Mucosa of stomach (tissue), 1 donor: ENCODE measurements at regions not wholly inside any gene's neighbourhood (a gene's known extent, or its start where the extent isn't known, plus 50 kb on each side); places are given as distances from the start of the nearest gene placed in this dataset.

Source experiments
- H3K27me3 ChIP-seq: one replicate; pipeline ENCODE4 v1.7.0; 2013; ENCODE audit warnings: mild to moderate bottlenecking, low read length; ENCODE audit not compliant: control insufficient read depth, insufficient read depth
- H3K36me3 ChIP-seq: one replicate; pipeline ENCODE4 v1.7.0; 2013; ENCODE audit warnings: low read length; ENCODE audit not compliant: control insufficient read depth, insufficient read depth
- H3K4me1 ChIP-seq: one replicate; pipeline ENCODE4 v1.7.0; 2013; ENCODE audit warnings: mild to moderate bottlenecking, low read length; ENCODE audit not compliant: control insufficient read depth, insufficient read depth
- H3K4me3 ChIP-seq: one replicate; pipeline ENCODE4 v1.7.0; 2013; ENCODE audit warnings: low read length
- H3K9ac ChIP-seq: one replicate; pipeline ENCODE4 v1.7.0; 2013; ENCODE audit warnings: mild to moderate bottlenecking, low read length, moderate library complexity
- H3K9me3 ChIP-seq: one replicate; pipeline ENCODE4 v1.7.0; 2013; ENCODE audit warnings: mild to moderate bottlenecking, low read length, moderate library complexity; ENCODE audit not compliant: control insufficient read depth
- donor health status: Pancreatic carcinoma.

GRCh38 chr13:48159401-48159800 is 64.5 kb upstream of the MED4 start:
- Histone ChIP-seq H3K36me3 (no peaks in the 10 kb centered on the region), H3K9ac (no peak overlapping the region), H3K4me3 (no peak overlapping the region), H3K4me1 (peaks cover 33% of the 10 kb centered on the region), H3K27me3 (no peaks in the 10 kb centered on the region), H3K9me3 (no peaks in the 10 kb centered on the region)

- Histone ChIP-seq H3K4me1 (peaks cover 33% of the 10 kb centered on the region), H3K9me3 (no peaks in the 10 kb centered on the region), H3K36me3 (no peaks in the 10 kb centered on the region), H3K9ac (no peak overlapping the region), H3K27me3 (no peaks in the 10 kb centered on the region), H3K4me3 (no peak overlapping the region)
Measured at GRCh38 chr13:48158915-48159314, 64.0 kb upstream of the MED4 start.

DNA sequence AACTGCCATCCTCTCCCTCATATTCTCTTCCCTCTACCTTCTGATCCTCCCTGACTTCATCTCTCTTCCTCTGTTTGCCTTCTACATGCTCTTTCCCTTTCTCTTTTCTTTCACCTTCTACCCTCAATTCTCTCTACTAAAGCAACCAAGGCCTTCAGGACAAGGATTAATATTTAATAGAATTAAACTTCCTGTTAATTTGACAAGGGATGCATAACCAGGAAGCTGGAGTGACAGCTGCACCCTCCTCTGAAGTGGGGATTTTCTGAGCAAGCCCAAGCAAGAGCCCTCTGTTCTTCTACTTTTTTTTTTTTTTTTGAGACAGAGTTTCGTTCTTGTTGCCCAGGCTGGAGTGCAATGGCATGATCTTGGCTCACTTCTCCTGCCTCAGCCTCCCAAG is 63.4 kb upstream of the MED4 start:
- Histone ChIP-seq H3K9me3 (no peaks in the 10 kb centered on the region), H3K36me3 (no peaks in the 10 kb centered on the region), H3K27me3 (no peaks in the 10 kb centered on the region), H3K4me1 (peaks cover 38% of the 10 kb centered on the region), H3K9ac (peak overlapping the region; percentile 48), H3K4me3 (no peak overlapping the region)

DNA sequence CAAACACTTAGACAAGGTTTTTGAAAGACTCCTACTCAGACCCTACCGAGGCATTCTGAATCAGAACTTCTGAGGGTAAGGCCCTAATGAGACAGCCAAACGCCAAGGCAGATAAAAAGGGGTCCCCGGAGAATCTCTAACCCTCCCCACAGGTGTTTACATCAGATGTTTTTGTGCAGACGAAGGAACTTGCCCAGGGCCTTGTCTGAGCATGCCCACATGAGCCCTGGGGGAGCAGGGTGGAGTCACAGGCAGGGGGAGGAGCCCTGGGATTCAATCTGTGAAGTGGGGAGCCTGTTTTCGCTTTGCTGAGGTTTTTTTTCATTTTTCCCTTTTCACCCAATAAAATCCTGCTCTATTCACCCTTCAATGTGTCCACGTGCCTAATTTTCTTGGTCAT is 61.6 kb upstream of the MED4 start:
- H3K27me3 ChIP-seq: no peaks in the 10 kb centered on the region
- no peak overlapping the region for H3K9ac ChIP-seq
- H3K36me3 ChIP-seq: no peaks in the 10 kb centered on the region
- H3K4me3 ChIP-seq: no peak overlapping the region
- no peaks in the 10 kb centered on the region for H3K9me3 ChIP-seq
- H3K4me1 ChIP-seq: peaks cover 33% of the 10 kb centered on the region

DNA sequence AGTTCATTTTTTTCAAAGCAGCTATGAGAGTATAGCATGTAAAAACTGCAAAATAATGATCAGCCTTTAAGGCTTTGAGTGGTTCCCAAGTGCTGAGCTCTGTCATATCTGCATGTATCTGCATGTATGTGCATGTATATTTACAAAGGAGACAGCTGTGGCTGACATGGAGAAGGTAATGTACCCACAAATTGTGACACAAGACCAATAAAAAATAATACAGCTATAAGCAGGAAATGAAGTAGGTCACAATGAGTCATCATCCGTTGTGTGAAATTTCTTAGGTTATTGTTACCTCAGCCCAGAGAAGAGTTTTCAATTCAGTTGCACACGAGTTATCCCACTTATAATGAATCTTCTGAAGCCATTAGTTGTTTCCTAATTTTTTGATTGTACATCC is 60.9 kb upstream of the MED4 start:
- no peaks in the 10 kb centered on the region for H3K27me3 ChIP-seq
- no peak overlapping the region for H3K4me3 ChIP-seq
- H3K9ac ChIP-seq: no peak overlapping the region
- H3K9me3 ChIP-seq: no peaks in the 10 kb centered on the region
- peaks cover 27% of the 10 kb centered on the region for H3K4me1 ChIP-seq
- no peaks in the 10 kb centered on the region for H3K36me3 ChIP-seq

DNA sequence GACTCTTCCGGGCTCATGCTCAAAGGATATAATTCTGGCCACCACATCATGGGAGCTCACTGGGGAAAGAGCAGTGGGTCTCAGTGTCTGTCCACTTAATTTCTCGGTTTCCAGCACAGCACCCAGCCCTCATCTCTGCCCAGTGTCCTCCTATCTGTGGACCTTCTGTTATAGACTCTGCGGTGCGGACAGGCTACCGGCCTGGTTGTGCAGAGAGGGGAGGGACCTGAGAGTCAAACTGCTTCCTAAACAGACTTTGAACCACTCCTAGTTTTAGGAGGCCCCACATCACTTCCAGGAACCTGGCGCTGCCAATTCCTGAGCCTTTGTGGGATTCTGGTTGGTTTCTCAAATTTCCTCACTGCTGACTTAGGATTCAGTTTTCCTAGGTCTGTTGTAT is 59.8 kb upstream of the MED4 start:
- peaks cover 21% of the 10 kb centered on the region for H3K4me1 ChIP-seq
- no peaks in the 10 kb centered on the region for H3K9me3 ChIP-seq
- no peaks in the 10 kb centered on the region for H3K27me3 ChIP-seq
- no peak overlapping the region for H3K9ac ChIP-seq
- H3K4me3 ChIP-seq: no peak overlapping the region
- no peaks in the 10 kb centered on the region for H3K36me3 ChIP-seq

GRCh38 chr13:48153186-48153585 is 58.3 kb upstream of the MED4 start:
- Histone ChIP-seq H3K9me3 (no peaks in the 10 kb centered on the region), H3K4me3 (no peak overlapping the region), H3K9ac (no peak overlapping the region), H3K36me3 (no peaks in the 10 kb centered on the region), H3K27me3 (no peaks in the 10 kb centered on the region), H3K4me1 (peaks cover 7% of the 10 kb centered on the region)

DNA sequence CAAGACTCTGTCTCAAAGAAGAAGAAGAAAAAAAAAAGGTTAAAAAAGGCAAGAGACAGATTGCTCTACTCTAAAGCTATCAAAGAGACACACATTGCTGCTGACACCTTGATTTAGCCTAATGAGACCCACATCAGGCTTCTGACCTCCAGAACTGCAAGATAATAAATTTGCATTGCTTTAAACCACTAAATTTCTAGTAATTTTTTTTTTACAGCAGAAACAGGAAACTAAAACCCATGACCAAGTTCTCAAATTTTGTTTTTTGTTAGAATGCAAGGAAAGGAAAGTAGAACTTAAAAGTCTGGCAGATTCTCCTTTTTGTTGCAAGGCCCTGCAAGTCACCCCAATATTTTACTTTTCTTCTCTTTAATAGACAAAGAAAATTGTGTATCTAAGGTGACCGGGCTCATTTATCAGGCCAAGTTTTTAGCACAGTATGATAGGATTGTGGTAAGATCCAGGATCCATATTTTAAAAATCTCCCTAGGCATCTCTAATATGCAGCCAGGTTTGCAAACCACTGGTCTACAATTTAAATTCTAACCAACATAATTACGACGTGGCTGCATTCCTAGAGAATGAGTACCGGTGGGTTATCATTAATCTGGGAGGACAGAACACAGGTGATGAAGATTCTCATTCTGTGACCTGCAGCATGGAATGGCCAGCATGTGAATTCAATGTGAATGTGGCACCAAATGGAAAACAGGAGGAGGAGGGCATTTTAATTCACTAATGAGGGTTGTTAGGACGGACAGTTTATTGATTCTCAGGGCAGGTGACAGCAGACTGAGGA is 56.7 kb upstream of the MED4 start:
- no peaks in the 10 kb centered on the region for H3K27me3 ChIP-seq
- H3K4me3 ChIP-seq: no peak overlapping the region
- no peak overlapping the region for H3K9ac ChIP-seq
- H3K9me3 ChIP-seq: no peaks in the 10 kb centered on the region
- H3K4me1 ChIP-seq: peaks cover 4% of the 10 kb centered on the region
- no peaks in the 10 kb centered on the region for H3K36me3 ChIP-seq

DNA sequence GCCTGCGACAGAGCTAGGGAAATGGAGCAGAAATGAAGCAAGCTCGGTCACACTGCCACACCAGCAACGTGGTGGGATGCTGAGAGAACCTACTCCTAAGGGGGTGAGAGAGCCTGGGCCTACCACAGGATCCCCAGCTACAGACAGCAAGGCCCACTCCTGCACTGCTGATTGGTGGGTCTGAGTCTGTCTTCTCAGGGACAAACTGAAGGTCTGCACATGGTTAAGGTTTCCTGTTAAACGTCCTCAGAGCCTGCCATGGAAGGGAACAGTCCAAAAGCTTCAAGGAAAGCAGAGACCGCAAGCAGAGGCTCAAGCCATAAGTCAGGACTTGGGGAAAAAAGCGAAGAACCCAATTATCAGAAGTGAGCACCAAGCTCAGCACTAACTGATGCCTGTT is 53.5 kb upstream of the MED4 start:
- Histone ChIP-seq H3K9ac (no peak overlapping the region), H3K4me1 (peaks cover 4% of the 10 kb centered on the region), H3K27me3 (no peaks in the 10 kb centered on the region), H3K4me3 (no peak overlapping the region), H3K9me3 (no peaks in the 10 kb centered on the region), H3K36me3 (no peaks in the 10 kb centered on the region)

- H3K9me3 ChIP-seq: no peaks in the 10 kb centered on the region
- H3K4me3 ChIP-seq: no peak overlapping the region
- H3K4me1 ChIP-seq: peaks cover 4% of the 10 kb centered on the region
- no peaks in the 10 kb centered on the region for H3K27me3 ChIP-seq
- no peaks in the 10 kb centered on the region for H3K36me3 ChIP-seq
- no peak overlapping the region for H3K9ac ChIP-seq
Measured at GRCh38 chr13:48146636-48147035, 51.7 kb upstream of the MED4 start.

GRCh38 chr13:48146122-48146521 is 51.2 kb upstream of the MED4 start:
- Histone ChIP-seq H3K27me3 (no peaks in the 10 kb centered on the region), H3K9ac (no peak overlapping the region), H3K4me1 (peaks cover 4% of the 10 kb centered on the region), H3K36me3 (no peaks in the 10 kb centered on the region), H3K9me3 (no peaks in the 10 kb centered on the region), H3K4me3 (no peak overlapping the region)
